Omental fat pad (tissue), 3 donors: ENCODE measurements at regions not wholly inside any gene's neighbourhood (a gene's known extent, or its start where the extent isn't known, plus 50 kb on each side); places are given as distances from the start of the nearest gene placed in this dataset.
"Not testable (repeated sequence)": the region's sequence is repeated elsewhere in the genome, so short reads cannot be mapped to it uniquely, and the experiment has no call there.

Experiments
- ATAC-seq: fragments of 150-250 bp; one replicate; pipeline ENCODE4 v1.9.1; 2016; ENCODE audit warnings: mild to moderate bottlenecking, moderate library complexity; ENCODE audit not compliant: low FRiP score
- DNase-seq: peaks from one replicate; pipeline ENCODE4 v3.0.0-alpha.2; 2019; ENCODE audit warnings: low spot score
- TF ChIP-seq, protein P1 (sequence below), 3 donors: fragments of 450-650 bp; IDR thresholded peaks; one replicate each; pipeline ENCODE4 v1.5.1; 2016 to 2017; ENCODE audit warnings: antibody characterized with exemption in 3 of 3, mild to moderate bottlenecking in 3 of 3, moderate library complexity in 2 of 3

- TF ChIP-seq, protein P1, sequence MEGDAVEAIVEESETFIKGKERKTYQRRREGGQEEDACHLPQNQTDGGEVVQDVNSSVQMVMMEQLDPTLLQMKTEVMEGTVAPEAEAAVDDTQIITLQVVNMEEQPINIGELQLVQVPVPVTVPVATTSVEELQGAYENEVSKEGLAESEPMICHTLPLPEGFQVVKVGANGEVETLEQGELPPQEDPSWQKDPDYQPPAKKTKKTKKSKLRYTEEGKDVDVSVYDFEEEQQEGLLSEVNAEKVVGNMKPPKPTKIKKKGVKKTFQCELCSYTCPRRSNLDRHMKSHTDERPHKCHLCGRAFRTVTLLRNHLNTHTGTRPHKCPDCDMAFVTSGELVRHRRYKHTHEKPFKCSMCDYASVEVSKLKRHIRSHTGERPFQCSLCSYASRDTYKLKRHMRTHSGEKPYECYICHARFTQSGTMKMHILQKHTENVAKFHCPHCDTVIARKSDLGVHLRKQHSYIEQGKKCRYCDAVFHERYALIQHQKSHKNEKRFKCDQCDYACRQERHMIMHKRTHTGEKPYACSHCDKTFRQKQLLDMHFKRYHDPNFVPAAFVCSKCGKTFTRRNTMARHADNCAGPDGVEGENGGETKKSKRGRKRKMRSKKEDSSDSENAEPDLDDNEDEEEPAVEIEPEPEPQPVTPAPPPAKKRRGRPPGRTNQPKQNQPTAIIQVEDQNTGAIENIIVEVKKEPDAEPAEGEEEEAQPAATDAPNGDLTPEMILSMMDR (IDR thresholded peaks at IDR 0.05), result no peak
- no peak for ATAC-seq
- no peak for DNase-seq
Observed at GRCh38 chr4:104015680-104016079, 295.9 kb upstream of the TACR3 start.

- no peak for DNase-seq
- no peak for ATAC-seq
- TF ChIP-seq, protein P1 (IDR thresholded peaks at IDR 0.05), result no peak
Observed at GRCh38 chr4:104010722-104011121, 290.9 kb upstream of the TACR3 start.

DNA sequence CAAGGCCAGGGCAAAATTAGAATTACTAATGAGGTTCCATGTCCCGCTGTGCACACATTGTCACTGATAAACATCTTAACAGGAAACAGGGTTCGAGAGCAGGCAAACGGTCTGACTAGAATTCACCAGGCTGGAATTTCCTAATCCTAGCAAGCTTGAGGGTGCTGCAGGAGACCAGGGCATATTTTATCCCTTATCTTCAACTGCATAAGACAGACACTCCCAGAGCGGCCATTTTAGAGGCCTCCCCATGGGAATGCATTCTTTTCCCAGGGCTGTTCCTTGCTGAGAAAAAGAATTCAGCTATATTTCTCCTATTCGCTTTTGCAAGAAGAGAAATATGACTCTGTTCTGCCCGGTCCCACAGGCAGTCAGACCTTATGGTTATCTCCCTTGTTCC is 282.5 kb upstream of the TACR3 start:
- not testable (repeated sequence) for DNase-seq, ATAC-seq

DNA sequence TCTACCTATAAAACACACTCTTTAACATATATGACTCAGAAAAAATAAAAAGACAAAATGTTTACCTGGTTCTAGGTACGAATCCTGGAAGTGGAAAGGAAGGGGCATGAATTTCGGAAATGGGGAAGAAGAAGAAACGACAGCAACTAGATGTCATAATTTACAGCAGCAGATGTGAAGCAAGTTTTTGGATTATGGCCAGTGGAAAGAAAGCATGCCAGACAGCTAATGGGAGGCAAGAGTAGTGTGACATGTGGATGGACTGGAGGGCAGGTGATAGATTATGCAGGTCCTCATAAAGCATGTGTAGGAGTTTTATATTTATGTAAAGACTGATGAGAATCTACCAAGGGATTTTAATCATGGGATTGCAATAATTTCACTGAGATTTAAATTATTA is 279.0 kb upstream of the TACR3 start:
- no peak for ATAC-seq
- DNase-seq, result no peak
- TF ChIP-seq, protein P1 (IDR thresholded peaks at IDR 0.05), result no peak

GRCh38 chr4:103996637-103997036 is 276.9 kb upstream of the TACR3 start:
- DNase-seq, result no peak
- TF ChIP-seq, protein P1 (IDR thresholded peaks at IDR 0.05), result no peak
- ATAC-seq, result no peak

- TF ChIP-seq, protein P1 (IDR thresholded peaks at IDR 0.05), result no peak
- DNase-seq, result no peak
- no peak for ATAC-seq
Observed at GRCh38 chr4:103996064-103996463, 276.3 kb upstream of the TACR3 start.

- ATAC-seq, result no peak
- DNase-seq, result no peak
- TF ChIP-seq, protein P1 (IDR thresholded peaks at IDR 0.05), result no peak
Observed at GRCh38 chr4:103994059-103994458, 274.3 kb upstream of the TACR3 start.

- DNase-seq, result no peak
- ATAC-seq, result no peak
- TF ChIP-seq, protein P1 (IDR thresholded peaks at IDR 0.05), result no peak
Observed at GRCh38 chr4:103982454-103982853, 262.7 kb upstream of the TACR3 start.
